NB4 (cell line): ENCODE measurements at regions not wholly inside any gene's neighbourhood (a gene's known extent, or its start where the extent isn't known, plus 50 kb on each side); places are given as distances from the start of the nearest gene placed in this dataset.

Source experiments
- DNase-seq: peaks from one replicate; pipeline ENCODE4 v3.0.0; 2010; ENCODE audit warnings: low read depth
- H3K4me3 ChIP-seq: one replicate; pipeline ENCODE4 v1.5.1; 2011; ENCODE audit warnings: mild to moderate bottlenecking, low read depth, low read length, moderate library complexity
- MYC ChIP-seq: IDR thresholded peaks from 2 replicates; pipeline ENCODE4 v1.6.1; 2011; ENCODE audit warnings: low read depth, low read length
- POLR2A ChIP-seq: IDR thresholded peaks from 2 replicates; pipeline ENCODE4 v1.6.1; 2011; ENCODE audit warnings: mild to moderate bottlenecking; ENCODE audit not compliant: insufficient read length; ENCODE audit errors: extremely low read depth
- TF ChIP-seq, protein P1 (sequence below): IDR thresholded peaks from one replicate; pipeline ENCODE4 v1.5.1; 2012; ENCODE audit warnings: low read depth, low read length
- TF ChIP-seq, protein P2 (sequence below): IDR thresholded peaks from 2 replicates; pipeline ENCODE4 v1.6.1; 2011; ENCODE audit warnings: low read depth, low read length

- TF ChIP-seq MYC, result no peak
- no peak for TF ChIP-seq POLR2A
- TF ChIP-seq, protein P1, sequence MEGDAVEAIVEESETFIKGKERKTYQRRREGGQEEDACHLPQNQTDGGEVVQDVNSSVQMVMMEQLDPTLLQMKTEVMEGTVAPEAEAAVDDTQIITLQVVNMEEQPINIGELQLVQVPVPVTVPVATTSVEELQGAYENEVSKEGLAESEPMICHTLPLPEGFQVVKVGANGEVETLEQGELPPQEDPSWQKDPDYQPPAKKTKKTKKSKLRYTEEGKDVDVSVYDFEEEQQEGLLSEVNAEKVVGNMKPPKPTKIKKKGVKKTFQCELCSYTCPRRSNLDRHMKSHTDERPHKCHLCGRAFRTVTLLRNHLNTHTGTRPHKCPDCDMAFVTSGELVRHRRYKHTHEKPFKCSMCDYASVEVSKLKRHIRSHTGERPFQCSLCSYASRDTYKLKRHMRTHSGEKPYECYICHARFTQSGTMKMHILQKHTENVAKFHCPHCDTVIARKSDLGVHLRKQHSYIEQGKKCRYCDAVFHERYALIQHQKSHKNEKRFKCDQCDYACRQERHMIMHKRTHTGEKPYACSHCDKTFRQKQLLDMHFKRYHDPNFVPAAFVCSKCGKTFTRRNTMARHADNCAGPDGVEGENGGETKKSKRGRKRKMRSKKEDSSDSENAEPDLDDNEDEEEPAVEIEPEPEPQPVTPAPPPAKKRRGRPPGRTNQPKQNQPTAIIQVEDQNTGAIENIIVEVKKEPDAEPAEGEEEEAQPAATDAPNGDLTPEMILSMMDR, result no peak
- TF ChIP-seq, protein P2, sequence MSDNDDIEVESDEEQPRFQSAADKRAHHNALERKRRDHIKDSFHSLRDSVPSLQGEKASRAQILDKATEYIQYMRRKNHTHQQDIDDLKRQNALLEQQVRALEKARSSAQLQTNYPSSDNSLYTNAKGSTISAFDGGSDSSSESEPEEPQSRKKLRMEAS, result no peak
- no peak overlapping the region for H3K4me3 ChIP-seq
- no peak for DNase-seq
These were observed 461.2 kb upstream of the MBL2 start for GRCh38 chr10:53233749-53234148.

- no peak overlapping the region for H3K4me3 ChIP-seq
- DNase-seq, result no peak
- TF ChIP-seq, protein P2, result no peak
- TF ChIP-seq POLR2A (no peak), MYC (no peak)
- TF ChIP-seq, protein P1, result no peak
These were observed 458.1 kb upstream of the MBL2 start for GRCh38 chr10:53230651-53231050.

- no peak overlapping the region for H3K4me3 ChIP-seq
- no peak for DNase-seq
- TF ChIP-seq MYC (no peak), POLR2A (no peak)
- TF ChIP-seq, protein P1, result no peak
- TF ChIP-seq, protein P2, result no peak
These were observed 451.3 kb upstream of the MBL2 start for GRCh38 chr10:53223851-53224250.

- H3K4me3 ChIP-seq, result no peak overlapping the region
- TF ChIP-seq, protein P2, result no peak
- TF ChIP-seq, protein P1, result no peak
- no peak for TF ChIP-seq MYC
- TF ChIP-seq POLR2A, result no peak
These were observed 450.2 kb upstream of the MBL2 start for GRCh38 chr10:53222806-53223205.

DNA sequence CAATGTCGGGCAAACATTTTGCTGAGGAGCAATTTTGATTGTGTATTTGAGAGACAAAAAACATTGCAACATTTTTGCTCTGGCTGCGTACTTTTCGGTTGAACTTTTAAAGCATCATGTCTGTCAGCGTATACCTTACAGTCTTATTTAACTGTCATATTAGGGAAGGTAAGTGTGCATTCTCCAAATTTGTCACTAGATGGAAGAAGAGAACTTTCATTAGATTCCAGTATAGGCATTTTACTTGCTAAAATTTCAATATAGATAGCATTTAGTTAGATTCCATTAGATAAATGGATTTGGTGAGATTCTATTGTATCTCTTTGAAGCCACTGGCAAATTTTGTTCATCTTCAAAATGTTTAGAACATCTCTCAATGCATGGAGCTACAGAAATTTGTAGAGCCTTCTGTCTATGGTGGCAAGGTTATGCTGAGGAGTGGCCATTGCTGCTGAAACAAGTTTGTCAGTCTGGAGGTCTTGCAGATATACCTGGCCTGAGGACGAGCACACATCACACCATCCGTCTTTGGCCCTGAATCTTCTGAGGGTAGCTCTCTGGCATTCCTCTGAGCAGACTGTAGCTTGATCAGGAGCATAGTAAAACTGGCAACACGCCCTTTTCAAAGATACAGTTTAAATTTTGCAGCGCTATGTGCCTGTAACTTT lies 437.5 kb upstream of the MBL2 start:
- peak; percentile 25 for DNase-seq
- H3K4me3 ChIP-seq, result no peak overlapping the region
- TF ChIP-seq POLR2A (no peak), MYC (no peak)
- TF ChIP-seq, protein P1, result no peak
- TF ChIP-seq, protein P2, result no peak

More at GRCh38 chr10:53222806-53223205, 450.2 kb upstream of the MBL2 start:
- DNase-seq, result no peak
